HT1080 (cell line): ENCODE measurements at regions not wholly inside any gene's neighbourhood (a gene's known extent, or its start where the extent isn't known, plus 50 kb on each side); places are given as distances from the start of the nearest gene placed in this dataset.

ENCODE experiments used
- DNase-seq: peaks from one replicate; pipeline ENCODE4 v3.0.0-alpha.2; 2015; ENCODE audit warnings: low read depth

DNA sequence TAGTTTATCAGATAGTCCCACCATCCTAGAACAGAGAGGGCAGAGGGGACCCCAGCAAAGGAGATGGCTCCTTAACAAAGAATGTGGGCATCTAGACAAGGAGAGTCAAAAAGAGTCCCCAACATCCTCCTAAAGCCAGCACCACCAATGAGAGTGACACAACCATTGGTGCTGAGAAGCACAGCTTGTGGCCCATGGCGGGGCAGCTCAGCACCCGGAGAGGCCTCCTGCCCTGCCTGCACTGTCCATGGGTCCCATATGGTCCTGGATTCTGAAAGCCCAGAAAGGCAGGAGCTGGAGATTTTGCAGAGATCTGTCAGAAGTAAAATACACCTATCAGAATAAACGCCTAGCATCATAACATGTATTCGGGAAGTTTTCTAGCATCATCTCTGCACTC is 311.8 kb upstream of the ZNF32 start:
- no peak for DNase-seq

DNA sequence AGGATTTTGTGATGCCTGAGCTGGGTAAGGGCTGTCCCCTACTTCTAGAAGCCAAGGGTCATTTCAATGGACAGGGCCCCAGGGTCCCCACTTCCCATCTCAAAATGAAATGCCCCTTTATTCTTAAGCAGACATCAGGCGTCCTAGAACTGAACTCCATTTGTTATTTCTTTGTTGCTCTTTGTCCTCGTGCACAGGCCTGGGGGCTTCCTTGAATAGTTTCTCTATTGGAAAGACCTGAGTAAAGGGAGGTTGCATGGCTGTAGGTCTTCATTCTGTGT is 311.4 kb upstream of the ZNF32 start:
- no peak for DNase-seq

DNA sequence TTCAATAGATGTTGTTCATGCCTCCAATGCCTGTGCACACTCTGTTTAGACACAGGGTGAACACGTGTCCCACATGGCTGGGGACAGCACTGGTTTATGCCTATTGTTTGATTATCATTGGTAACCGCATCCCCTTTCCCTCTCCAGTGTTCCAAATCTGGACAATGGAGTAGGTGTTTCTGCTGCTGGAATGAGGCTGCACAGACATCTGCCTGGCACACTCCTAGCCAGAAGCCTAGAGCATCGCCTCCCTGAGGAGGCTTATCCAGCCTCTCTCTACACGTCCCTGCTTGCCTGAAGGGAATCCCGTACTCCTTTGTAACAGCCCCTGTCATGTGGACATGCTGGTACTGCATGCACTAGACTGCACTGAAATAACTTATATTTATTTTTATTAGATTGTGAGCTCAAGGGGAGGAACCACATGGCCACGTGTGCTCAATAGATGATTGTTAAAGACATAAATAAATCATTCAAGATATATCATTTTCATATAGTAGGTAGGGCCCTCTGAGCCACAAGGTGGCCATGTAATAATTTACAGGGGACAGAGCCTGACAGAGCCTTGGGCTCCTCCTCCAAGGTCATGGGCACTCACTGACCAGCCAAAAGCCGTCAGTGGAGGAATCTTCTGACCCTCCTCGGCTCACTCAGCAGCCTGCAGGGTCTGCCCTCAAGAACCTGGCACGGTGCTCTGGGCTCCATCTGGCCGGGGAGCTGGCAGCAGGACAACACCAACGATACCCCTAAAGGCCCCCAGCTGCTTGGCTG is 310.9 kb upstream of the ZNF32 start:
- no peak for DNase-seq

DNA sequence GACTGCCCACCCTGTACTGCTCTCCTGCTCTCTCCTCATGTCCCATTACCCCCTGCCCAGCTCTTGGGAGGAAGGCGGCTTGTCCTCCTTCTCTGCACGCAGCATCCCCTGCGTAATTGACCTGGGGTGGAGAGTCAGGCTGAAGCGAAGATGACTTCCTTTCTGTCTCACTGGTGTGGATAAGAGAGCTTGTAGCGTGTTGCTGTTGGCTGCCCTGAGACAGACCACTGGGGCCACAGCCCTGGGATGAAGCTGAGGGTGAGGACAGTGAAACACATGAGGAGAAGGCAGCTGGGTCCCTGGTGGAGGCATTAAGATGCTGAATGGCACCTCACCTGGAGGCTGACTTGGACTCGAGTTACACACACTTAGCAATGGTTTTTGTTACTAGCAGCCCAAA is 310.3 kb upstream of the ZNF32 start:
- no peak for DNase-seq

DNA sequence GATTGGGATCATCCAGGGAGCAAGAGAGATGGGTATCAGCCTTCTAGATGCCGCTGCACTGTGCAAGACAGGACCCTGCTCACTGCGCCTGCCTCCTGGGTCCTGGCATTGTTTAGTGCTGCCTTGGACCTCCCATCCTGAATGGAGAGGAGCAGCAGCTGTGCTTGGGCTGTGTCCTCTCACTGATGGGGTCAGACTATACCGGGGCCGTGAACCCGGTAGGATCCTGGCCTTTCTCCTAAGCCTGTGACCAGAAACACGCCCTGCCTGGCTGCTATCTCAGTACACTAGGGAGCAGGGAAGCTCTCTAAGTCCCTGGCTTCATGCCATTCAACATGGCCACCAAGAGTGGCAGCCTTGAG is 309.4 kb upstream of the ZNF32 start:
- DNase-seq: no peak

DNA sequence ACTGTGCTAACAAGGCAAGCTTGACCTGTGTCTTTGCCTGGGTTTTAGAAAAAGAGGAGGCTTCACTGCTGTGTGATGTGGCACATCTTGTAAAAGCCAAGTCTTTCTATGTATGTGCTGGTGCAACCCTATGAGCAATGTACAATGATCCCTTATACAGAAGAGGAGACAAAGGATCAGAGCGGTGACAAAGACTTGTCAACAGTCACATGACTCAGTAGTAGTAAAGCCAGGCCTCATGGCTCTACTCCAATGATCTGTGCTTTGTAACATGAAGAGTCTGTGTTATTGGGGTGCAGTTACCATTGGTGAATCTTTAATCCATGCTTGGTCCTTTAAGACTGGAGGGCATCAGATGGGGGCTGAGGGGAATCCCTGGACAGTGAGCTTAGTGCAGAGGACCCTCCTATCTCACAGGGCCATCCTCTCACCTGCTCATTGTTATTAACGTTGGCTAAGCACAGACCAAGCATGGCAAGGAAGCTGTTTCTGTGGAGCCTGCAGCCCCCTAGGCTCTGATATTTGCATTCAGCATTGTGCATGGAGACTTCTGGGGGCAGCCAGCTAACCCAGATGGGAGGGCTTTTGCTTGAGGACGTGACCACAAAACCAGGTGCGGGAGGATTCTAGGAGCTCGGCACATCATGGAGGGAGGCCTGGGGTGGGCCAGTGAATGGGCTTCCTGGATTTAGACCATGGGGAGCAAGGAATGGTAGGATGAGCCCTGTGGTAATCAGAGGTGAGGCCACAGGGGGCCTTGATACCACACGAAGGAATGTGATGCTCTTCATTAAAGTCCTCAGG is 308.8 kb upstream of the ZNF32 start:
- no peak for DNase-seq

DNA sequence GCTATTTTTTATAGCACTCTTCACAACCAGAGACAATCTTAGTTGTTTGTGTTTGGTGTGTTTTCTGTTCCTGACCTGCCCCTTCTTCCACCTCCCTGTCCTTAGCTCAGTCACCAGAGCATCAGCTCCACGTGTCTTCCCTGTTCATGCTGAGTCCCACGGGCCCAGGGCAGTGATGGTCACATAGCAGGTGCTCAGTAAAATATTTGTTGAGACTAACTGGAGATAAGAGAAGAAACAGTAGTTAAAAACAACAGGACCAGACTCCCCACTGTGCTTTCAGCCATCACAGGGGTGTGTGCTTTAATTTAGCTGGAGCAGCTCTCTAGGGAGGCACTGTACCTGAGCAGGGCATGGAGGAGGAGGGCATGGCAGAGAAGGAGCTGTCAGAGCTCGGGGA is 307.3 kb upstream of the ZNF32 start:
- DNase-seq: no peak

DNA sequence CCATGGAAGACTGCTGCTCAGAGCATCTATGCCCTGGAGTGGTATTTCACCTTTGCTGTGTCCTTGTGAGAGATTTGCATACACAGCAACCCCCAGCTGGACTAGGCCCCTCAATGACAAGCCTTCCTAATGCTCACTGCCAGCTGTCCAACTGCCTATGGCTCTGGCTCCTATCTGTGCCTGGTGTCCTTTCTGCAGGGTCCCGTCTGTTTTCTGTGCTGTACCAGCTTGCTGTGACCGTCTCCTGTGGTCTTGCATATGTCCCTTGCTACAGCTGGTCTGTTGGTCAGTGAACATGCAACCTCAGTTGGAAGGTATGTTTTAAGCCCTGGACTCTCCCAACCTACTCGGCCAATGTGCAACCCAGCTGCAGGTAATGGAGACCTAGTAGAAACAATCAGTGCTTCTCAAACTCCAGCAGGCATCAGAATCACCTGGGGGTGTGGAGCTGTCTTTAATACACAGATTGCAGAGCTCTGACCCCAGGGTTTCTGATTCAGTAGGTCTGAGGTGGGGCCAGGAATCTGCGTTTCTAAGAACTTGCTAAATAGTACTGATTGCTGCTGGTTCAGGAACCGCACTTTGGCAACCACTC is 306.4 kb upstream of the ZNF32 start:
- DNase-seq: no peak

DNA sequence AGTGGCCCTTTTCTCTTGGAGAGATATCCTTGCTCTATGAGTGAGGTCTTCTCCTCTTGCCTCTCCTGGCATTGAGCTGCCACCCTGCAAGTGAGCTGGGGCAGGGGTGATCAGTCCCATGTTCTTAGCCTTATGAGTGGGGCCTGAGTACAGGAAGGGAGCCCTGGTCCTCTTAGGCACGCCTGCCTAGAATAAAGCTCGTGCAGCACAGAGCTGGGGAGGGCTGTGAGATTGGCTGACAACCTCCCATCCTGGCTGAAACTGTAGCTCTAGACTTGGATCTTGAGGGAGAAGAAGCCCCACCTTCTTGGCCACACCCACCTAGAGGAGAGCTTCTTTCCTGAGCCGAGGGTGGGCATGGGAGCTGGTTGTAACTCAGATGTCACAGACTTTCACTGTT is 305.0 kb upstream of the ZNF32 start:
- DNase-seq: no peak

DNA sequence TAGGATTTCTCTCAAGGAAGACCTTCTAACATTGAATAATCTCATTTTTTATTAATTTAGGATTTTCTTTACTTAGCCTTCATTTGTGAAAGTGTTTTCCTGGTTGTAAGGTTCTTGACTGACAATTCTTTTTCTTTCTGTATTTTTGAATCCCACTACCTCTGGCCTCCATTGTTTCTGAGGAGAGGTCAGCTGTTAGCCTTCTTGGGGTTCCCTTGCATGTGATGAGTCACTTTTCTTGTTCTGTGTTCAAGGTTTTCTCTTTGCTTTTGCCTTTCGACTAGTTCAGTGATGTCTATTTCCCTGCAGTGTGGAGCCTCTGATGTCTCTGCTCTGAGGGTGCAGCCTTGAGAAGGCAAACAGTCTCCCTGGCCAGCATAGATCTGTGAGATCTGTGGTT is 304.1 kb upstream of the ZNF32 start:
- no peak for DNase-seq

DNA sequence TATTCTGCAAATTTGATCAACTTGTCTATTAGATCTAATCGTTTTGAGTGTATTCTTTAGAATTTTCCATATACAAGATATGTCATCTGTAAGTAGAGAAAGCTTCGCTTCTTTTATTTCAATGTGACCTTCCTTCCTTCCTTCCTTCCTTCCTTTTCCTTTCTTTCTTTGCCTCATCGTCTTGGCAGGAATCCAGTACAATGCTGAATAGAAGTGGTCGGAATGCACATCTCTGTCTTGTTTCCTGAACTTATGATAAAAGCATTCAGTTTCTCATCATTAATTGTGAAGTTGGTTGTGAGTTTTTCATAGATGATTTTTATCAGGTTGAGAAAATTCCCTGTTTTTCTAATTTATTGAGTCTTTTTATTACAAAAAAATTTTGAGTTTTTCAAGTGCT is 300.7 kb upstream of the ZNF32 start:
- no peak for DNase-seq

DNA sequence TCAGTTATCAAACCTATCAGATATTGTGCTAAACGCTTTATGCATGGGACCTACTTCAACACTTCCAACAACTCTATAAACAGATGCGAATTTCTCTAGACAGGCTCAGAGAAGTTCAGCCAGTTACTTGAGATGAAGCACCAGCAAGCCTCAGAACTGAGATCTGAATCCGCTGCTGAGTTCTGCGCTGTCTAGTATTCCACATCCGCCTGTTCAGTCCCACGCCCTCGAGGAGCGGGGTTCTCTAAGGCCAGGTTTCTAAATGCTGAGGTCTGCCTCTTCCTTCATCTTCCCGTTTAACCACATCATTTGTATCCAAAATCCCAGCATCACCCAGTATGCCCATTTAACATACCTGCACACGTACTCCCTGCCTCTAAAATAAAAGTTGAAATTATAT is 297.8 kb upstream of the ZNF32 start:
- no peak for DNase-seq

DNA sequence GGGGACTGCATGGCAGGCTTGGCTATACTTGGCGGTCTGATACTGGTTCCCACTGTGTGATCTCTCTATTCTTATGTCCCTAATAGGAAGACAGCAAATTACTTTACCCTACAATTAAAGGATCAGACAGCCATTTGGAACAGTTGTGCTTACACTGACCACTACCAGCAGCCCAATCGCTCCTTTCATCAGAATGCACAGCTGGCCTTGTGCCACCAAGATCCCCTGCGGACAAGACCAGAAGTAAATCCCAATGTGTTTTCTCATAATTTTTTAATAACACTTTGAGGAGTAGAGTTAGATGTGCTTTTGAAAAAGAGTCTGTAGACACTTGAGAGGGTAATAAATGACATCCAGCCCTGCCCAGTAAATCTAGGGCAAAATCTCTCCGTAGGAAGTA is 297.2 kb upstream of the ZNF32 start:
- no peak for DNase-seq

DNA sequence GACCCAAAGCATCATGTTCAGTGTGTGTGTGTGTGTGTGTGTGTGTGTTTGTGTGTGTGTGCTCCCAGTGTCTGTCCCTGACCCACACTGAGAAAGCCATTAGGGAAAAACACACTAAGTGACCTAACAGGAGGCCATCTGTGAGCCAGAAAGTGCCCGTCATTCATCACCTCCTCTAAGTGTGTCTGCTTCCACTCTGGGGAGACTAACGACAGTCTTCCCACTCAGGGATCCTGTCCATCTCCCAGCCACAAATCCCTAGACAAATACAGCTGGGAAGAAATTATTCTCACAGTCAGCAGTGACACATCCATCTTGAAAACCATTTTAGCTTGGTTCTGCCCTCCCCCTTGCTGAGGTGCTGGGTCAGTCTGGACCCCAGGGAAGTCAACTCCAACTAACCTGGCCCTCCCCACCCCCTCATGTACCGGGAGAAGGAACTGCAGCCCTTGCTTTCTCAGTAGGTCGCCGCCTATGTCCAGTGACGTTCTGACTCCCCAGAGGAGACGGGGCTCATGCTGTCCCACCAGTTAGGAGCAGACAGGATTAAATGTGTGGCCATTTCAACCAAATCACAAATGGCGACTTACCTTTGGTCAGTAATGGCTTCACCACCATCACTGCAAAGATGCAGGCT is 296.5 kb upstream of the ZNF32 start:
- no peak for DNase-seq

DNA sequence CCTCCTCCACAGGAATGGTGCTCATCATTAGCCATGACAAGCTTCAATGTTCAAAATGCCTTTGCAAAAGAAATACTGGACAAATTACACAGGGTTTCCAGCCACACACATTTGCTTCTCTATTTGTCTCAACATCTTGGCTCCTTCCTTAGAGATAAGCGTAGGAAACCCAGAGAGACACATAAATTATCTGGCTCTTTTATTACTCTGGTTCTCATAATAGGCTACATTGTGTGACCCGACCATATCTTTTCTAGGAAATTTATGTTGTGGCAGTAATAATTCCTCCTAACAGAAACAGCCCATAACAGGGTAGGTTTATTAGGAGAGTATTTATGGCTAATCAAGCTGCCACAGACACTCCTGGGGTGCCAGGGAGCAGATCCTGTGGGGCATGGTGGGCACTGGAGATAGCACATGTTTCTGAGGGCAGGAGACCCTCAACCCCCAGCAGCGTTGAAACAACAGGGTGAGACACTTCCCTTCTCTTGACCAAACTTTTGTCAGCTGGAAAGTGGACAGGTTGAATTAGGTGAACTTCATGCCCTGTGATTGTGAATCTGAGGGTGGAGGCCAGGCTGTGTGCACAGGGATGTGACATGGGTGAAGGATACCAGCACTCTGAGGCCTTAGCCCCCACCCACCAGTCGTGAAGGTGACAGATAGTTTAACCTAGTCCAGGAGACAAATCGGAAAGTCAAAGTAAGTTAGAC is 295.9 kb upstream of the ZNF32 start:
- no peak for DNase-seq

DNA sequence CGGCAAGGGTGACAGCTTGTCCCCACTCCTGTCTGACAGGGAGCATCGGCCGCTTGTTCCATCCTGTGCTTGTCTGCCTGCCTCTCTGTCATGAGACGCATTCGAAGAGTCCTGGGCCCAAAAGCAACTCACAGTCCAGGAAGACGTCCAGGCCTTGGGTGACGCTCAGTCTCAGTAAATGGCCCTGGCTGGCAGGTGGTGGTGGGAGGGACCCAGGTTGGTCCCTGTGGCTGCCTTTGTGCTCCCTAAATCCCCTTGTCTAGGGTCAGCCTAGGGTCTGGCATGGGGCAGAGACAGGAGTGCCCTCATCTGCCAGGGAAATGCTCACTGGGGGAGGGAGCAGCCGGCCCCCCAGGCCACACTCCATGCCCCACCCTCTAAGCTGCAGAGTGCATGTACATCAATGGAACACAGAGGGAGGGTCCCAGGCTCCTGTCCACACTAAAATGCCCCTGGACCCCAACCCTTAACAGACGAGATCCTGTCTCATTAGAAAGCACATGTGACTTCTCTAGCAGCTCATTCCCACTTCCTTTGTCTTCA is 295.2 kb upstream of the ZNF32 start:
- DNase-seq: no peak

DNA sequence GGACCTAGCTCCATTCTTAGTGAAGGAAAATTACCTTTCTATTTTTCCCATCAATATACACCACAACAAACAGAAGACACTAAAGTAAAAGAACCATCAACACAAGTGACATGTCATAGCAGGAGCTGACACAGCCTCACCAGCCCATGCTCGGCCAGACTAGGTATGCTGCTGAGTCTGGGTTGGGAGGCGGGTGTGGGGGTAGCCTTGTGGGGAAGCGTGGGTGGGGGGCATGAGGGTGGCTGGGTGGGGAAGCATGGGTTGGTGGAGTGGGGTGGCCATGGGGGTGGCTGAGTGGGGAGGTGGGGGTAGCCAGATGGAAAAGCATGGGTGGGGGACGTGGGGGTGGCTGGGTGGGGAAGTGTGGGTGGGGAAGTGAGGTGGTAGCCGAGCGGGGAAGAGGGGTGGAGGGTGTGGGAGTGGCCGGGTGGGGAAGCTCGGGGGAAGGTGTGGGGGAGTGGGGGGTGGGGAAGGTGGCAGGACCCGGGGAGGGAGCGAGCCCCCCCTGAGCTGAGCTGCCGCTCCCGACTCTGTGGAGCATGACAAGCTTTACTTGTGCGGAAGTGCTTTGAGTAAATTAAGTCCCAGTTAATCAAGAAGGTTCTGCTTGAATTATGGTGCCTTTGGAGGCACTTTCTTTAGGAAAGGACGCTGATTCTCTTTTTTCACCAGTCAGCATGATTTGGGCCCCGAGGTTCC is 294.6 kb upstream of the ZNF32 start:
- DNase-seq: no peak

DNA sequence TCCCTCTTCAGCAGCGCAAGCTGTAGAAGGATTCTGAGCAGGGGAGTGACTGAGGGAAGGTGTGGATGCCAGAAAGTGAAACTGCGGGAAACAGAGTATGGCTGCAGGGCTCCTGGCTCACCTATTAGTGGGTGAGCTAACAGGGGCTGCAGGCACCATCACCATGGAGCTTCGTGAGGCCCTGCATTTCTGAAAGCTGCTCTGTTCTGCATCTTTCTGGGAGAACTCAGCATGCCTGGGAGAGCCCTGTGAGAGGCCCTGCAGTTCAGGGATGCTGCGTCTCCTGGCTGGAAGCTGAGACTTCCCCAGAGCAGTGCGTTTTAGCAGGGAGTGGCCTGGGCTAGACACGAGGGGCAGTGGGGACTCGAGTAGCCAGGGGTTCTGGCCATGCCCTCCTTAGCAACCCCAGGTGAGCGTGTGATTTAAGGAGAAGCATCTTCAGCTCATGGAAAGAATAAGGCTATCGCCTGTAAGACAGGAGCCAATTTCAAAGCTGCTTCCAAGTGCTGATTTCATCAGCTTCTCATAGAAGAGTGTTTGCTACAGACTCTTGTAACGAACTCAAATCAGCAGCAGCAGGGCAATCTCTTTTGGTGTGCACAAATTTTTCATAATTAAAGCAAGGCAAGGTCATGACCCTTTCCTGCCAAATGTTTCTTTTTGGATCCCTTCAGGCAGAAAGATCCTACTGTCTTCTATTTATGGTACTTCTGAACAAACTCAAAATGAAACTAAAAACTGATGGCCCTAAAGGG is 293.6 kb upstream of the ZNF32 start:
- DNase-seq: no peak

DNA sequence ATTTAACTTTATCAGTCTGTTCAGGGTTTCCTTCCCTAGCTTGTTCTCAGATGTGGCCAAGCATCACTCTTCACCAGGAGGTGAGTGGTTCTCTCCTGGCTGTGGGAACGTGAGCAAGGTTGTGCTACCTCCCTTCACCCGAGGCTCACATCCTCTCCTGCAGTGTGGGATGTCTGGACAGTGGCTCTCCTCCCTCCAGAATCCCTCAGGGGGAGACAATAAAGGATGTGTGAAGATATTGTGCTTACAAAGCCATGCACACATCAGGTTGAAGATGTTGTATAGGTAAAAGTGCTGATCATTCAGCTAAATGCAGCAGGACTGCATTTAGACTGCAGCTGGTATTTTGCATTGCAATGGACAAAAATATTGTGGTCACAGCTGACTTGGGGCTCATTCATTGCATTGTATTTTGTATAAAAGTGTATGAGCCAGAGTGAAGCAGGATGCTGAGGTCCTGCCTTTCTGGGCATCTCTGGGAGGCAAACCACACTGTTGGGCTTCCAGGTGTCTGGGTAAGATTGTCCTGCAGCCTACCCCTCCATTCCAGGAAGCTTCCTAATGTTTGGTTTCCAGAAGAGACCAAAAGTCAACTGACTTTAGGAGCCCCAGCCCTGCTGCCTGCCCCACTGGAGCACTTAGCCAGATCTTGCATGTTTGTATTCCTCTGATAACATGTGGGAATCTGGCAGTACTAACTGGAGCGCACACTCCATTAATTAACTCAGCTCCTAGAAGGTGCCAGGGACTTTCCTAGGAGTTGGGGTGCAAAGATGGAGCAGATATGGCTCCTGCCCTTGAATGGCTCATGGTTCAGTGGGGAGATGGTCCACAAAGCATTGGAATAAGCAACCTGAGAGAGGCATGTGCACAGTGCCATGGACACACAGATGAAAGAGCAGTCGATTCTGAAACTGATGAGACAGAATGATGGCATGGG is 292.5 kb upstream of the ZNF32 start:
- no peak for DNase-seq
